ENCODE measurements at regions not wholly inside any gene's neighbourhood (a gene's known extent, or its start where the extent isn't known, plus 50 kb on each side); places are given as distances from the start of the nearest gene placed in this dataset.

GRCh38 chr13:62919491-62919890 lies 1503.8 kb upstream of the PCDH20 start:
- DNase-seq = peak in 1 of 2 donors; percentile 36
- 92 to 96% (median 96%) methylated on average over 12 of the region's 12 CpGs for WGBS, 3 donors
- H3K36me3 ChIP-seq (ENCODE audit: insufficient read depth in 1 of 2, low read depth in 1 of 2) = no peaks in the 10 kb centered on the region
- H3K27ac ChIP-seq = no peak overlapping the region
- TF ChIP-seq CTCF (IDR thresholded peaks at IDR 0.05) = no peak
- H3K4me3 ChIP-seq = no peak overlapping the region
- ATAC-seq = no peak
- no peaks in the 10 kb centered on the region for H3K9me3 ChIP-seq
- no peaks in the 10 kb centered on the region for H3K4me1 ChIP-seq
- no peaks in the 10 kb centered on the region for H3K27me3 ChIP-seq (ENCODE audit: insufficient read depth in 3 of 3, low read length in 2 of 3)
- intact Hi-C loops (cut with DNase I) = no loop called here

GRCh38 chr13:62910541-62911060 lies 1495.0 kb upstream of the PCDH20 start:
- Histone ChIP-seq H3K27me3 (ENCODE audit: insufficient read depth in 3 of 3, low read length in 2 of 3) (no peaks in the 10 kb centered on the region), H3K27ac (no peak overlapping the region), H3K4me1 (no peaks in the 10 kb centered on the region), H3K9me3 (no peaks in the 10 kb centered on the region), H3K36me3 (ENCODE audit: insufficient read depth in 1 of 2, low read depth in 1 of 2) (no peaks in the 10 kb centered on the region), H3K4me3 (no peak overlapping the region)
- no peak for TF ChIP-seq CTCF (IDR thresholded peaks at IDR 0.05)
- no peak for ATAC-seq
- no peak for DNase-seq
- WGBS, 3 donors = 44 to 47% (median 45%) methylated on average over 4 of the region's 4 CpGs
- intact Hi-C loops (cut with DNase I) = no loop called here

GRCh38 chr13:62908321-62908720 lies 1492.7 kb upstream of the PCDH20 start:
- H3K27ac ChIP-seq = no peak overlapping the region
- no peak for TF ChIP-seq CTCF (IDR thresholded peaks at IDR 0.05)
- no peak for ATAC-seq
- DNase-seq = no peak
- intact Hi-C loops (cut with DNase I) = no loop called here
- no peaks in the 10 kb centered on the region for H3K9me3 ChIP-seq
- H3K27me3 ChIP-seq (ENCODE audit: insufficient read depth in 3 of 3, low read length in 2 of 3) = no peaks in the 10 kb centered on the region
- no peaks in the 10 kb centered on the region for H3K4me1 ChIP-seq
- no peaks in the 10 kb centered on the region for H3K36me3 ChIP-seq (ENCODE audit: insufficient read depth in 1 of 2, low read depth in 1 of 2)
- WGBS, 3 donors = 70 to 72% (median 70%) methylated on average over 3 of the region's 3 CpGs
- H3K4me3 ChIP-seq = no peak overlapping the region

DNA sequence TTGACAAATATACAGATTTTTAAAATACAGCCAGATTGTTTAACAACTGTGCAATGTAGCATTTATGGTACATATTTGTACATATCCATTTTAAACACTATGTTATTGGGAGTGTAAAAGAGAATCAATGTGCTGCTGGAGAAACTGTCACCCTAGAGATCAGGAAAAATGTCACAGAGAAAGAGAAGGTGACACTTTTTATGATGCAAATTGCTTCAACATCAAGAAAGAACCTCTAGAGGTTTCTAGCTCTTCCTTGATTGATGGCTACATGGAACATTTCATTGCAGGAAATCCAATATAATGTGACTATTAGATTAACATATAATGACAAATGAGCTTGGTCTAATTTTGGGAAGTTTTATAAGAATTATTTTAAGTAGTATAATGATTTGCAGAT lies 1491.2 kb upstream of the PCDH20 start:
- H3K36me3 ChIP-seq (ENCODE audit: insufficient read depth in 1 of 2, low read depth in 1 of 2) = no peaks in the 10 kb centered on the region
- ATAC-seq (no peak), DNase-seq (no peak)
- no peaks in the 10 kb centered on the region for H3K27me3 ChIP-seq (ENCODE audit: insufficient read depth in 3 of 3, low read length in 2 of 3)
- TF ChIP-seq CTCF (IDR thresholded peaks at IDR 0.05) = no peak
- H3K9me3 ChIP-seq = no peaks in the 10 kb centered on the region
- H3K27ac ChIP-seq = no peak overlapping the region
- H3K4me3 ChIP-seq = no peak overlapping the region
- no peaks in the 10 kb centered on the region for H3K4me1 ChIP-seq
- intact Hi-C loops (cut with DNase I) = no loop called here

DNA sequence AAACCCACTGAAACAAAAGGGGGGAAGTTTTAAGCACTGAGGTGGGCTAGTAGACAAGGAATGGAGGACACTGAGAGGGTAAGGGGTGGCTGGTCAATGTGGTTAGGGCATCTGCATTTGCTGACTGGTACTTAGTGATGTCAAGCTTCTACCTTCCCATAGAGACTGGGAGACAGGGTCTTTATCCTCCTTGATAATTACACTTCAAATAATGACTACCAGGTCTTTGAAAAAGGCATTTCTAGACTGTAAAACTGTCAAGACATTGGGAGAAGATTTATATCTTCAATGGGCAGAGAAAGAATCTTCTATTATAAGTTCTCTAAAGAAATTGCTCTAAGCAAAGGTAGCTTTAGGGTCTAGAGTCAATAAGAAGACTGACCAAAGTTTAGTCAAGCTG lies 1490.8 kb upstream of the PCDH20 start:
- no peaks in the 10 kb centered on the region for H3K9me3 ChIP-seq
- no peak for TF ChIP-seq CTCF (IDR thresholded peaks at IDR 0.05)
- intact Hi-C loops (cut with DNase I) = no loop called here

More for the DNA sequence above, 1490.8 kb upstream of the PCDH20 start:
- H3K27ac ChIP-seq = no peak overlapping the region
- H3K4me1 ChIP-seq = no peaks in the 10 kb centered on the region
- H3K36me3 ChIP-seq (ENCODE audit: insufficient read depth in 1 of 2, low read depth in 1 of 2) = no peaks in the 10 kb centered on the region
- ATAC-seq (no peak), DNase-seq (no peak)
- no peaks in the 10 kb centered on the region for H3K27me3 ChIP-seq (ENCODE audit: insufficient read depth in 3 of 3, low read length in 2 of 3)
- no peak overlapping the region for H3K4me3 ChIP-seq

Data from psoas muscle (tissue), 7 donors.